LNCaP clone FGC (cell line): ENCODE measurements at regions not wholly inside any gene's neighbourhood (a gene's known extent, or its start where the extent isn't known, plus 50 kb on each side); places are given as distances from the start of the nearest gene placed in this dataset.

Experiments
- DNase-seq: peaks from one replicate; pipeline ENCODE4 v3.0.0-alpha.2; 2011; ENCODE audit warnings: low read depth
- H3K4me3 ChIP-seq: 2 replicates; pipeline ENCODE4 v1.5.1; 2011; ENCODE audit warnings: mild to moderate bottlenecking, low read depth, low read length, control low read depth
- CTCF ChIP-seq: IDR thresholded peaks from 2 replicates; pipeline ENCODE4 v1.5.1; 2012; ENCODE audit warnings: mild to moderate bottlenecking; ENCODE audit not compliant: control insufficient read depth, insufficient read depth; ENCODE audit errors: extremely low read depth

DNA sequence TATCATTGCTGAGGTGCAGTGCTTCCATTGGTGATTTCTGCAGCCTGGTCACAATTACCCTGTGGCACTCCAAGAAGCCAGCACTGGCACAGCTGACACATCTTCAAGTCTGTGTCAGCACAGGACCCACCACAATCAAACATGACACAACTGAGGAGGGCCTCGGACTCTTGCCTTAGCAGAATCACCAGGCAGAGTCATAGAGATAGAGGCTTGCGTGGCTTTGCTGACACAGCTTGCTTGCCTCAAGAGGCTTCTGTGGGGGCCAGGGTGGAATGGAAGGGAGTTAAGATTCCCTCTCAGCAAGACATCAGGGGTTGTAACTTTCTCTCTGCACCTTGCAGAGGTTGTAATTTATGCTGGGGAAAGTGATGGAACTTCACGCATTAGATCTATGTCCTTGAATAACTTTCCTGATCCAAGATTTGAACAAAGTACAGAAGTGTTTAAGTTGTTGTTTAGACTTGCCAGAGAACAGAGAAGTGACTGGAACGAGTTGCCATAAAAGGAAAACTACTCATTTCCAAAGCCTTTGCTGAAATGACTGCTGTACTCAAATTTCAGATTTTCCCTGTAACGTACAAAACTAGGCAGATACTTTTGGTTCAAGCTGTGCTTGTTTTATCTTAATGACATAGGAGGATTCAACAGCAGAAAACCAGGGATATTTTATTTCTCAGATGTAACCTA is 170.7 kb downstream of the DIPK2A start:
- H3K4me3 ChIP-seq: no peak overlapping the region

GRCh38 chr3:144148356-144148755 is 176.7 kb downstream of the DIPK2A start:
- H3K4me3 ChIP-seq: no peak overlapping the region
- DNase-seq: no peak
- TF ChIP-seq CTCF: no peak

More for the DNA sequence above, 170.7 kb downstream of the DIPK2A start:
- no peak for TF ChIP-seq CTCF
- DNase-seq: no peak

- H3K4me3 ChIP-seq: no peak overlapping the region
- no peak for TF ChIP-seq CTCF
- no peak for DNase-seq
Measured at GRCh38 chr3:144151983-144152382, 180.4 kb downstream of the DIPK2A start.

DNA sequence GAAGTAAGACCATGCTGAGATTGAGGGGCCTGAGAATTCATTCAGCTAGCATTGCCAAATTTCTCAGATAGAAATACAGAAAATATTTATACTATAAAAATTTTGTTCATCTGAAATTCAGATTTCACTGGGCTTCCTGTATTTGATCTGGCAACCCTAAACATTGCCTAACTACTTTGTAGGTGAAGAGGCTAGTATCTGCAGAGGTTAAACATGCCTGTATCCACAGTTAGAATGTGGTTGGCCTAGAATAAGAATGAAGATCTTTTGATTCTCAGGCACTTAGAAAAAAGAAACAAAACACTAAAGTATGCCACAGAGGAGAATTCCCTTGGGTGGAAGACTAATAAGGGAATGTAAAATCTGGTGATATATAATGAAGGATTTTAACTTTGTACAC is 189.0 kb downstream of the DIPK2A start:
- TF ChIP-seq CTCF: no peak
- DNase-seq: no peak
- no peak overlapping the region for H3K4me3 ChIP-seq

GRCh38 chr3:144162042-144162441 is 190.4 kb downstream of the DIPK2A start:
- no peak for TF ChIP-seq CTCF
- peak; percentile 91 for DNase-seq
- H3K4me3 ChIP-seq: no peak overlapping the region

GRCh38 chr3:144164352-144164751 is 192.7 kb downstream of the DIPK2A start:
- DNase-seq: no peak
- H3K4me3 ChIP-seq: no peak overlapping the region
- TF ChIP-seq CTCF: no peak

GRCh38 chr3:144165482-144165881 is 193.9 kb downstream of the DIPK2A start:
- TF ChIP-seq CTCF: no peak

More at GRCh38 chr3:144165482-144165881, 193.9 kb downstream of the DIPK2A start:
- DNase-seq: no peak
- no peak overlapping the region for H3K4me3 ChIP-seq
